AG09309 (cell line): ENCODE measurements at regions not wholly inside any gene's neighbourhood (a gene's known extent, or its start where the extent isn't known, plus 50 kb on each side); places are given as distances from the start of the nearest gene placed in this dataset.

Source experiments
- DNase-seq: peaks from one replicate; pipeline ENCODE4 v3.0.0-alpha.2; 2010; ENCODE audit warnings: low read depth
- H3K4me3 ChIP-seq: 2 replicates; pipeline ENCODE4 v1.5.1; 2011; ENCODE audit warnings: mild to moderate bottlenecking, low read depth, low read length, moderate library complexity; ENCODE audit not compliant: control insufficient read depth
- CTCF ChIP-seq: IDR thresholded peaks from 2 replicates; pipeline ENCODE4 v1.5.1; 2011; ENCODE audit warnings: mild to moderate bottlenecking, low read depth, low read length, inconsistent platforms; ENCODE audit not compliant: insufficient read depth, control insufficient read depth; ENCODE audit errors: missing control alignments

GRCh38 chr12:24725616-24726015 lies 223.3 kb downstream of the BCAT1 start:
- no peak for TF ChIP-seq CTCF
- no peak overlapping the region for H3K4me3 ChIP-seq
- no peak for DNase-seq

DNA sequence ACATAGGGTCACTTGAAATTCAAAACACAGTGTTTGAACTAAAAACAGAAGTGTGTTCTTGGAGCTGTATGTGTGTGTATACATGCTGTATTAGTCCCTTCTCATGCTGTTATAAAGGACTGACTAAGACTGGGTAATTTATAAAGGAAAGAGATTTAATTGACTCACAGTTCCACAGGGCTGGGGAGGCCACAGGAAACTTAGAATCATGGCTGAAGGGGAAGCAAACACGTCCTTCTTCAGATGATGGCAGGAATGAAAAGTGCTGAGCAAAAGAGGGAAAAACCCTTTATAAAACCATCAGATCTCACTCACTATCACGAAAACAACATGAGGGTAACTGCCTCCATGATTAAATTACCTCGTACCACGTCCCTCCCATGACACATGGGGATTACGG lies 224.1 kb downstream of the BCAT1 start:
- TF ChIP-seq CTCF = no peak
- no peak overlapping the region for H3K4me3 ChIP-seq
- DNase-seq = no peak

- no peak overlapping the region for H3K4me3 ChIP-seq
- DNase-seq = no peak
- TF ChIP-seq CTCF = no peak
These were observed 225.1 kb downstream of the BCAT1 start for GRCh38 chr12:24723759-24724158.

- no peak for TF ChIP-seq CTCF
- DNase-seq = no peak
- no peak overlapping the region for H3K4me3 ChIP-seq
These were observed 227.7 kb downstream of the BCAT1 start for GRCh38 chr12:24721191-24721590.

GRCh38 chr12:24719293-24719721 lies 229.6 kb downstream of the BCAT1 start:
- TF ChIP-seq CTCF = no peak
- DNase-seq = no peak

DNA sequence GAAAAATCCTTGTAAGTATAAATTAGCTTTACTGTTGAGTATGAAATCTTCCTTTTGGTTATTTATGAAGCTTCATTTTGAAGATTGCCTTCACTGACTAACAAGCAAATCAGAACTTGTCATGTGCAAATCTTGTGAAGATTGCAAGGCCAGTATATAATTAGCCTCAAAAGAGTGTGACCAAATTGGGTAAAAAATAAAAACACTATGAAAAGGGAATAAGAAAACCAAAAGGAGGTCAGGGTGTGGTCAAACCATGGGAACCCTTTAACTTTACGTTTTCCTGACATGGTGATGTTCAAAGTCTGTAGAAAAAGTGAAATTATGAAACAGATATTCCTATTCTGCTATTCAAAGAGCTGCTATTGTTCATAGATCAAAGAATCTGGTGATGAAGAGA lies 230.3 kb downstream of the BCAT1 start:
- no peak overlapping the region for H3K4me3 ChIP-seq
- DNase-seq = no peak
- TF ChIP-seq CTCF = no peak

More at GRCh38 chr12:24719293-24719721, 229.6 kb downstream of the BCAT1 start:
- H3K4me3 ChIP-seq = no peak overlapping the region

GRCh38 chr12:24714237-24714636 lies 234.7 kb downstream of the BCAT1 start:
- DNase-seq = no peak
- no peak overlapping the region for H3K4me3 ChIP-seq
- TF ChIP-seq CTCF = no peak
